Right atrium auricular region (tissue), 2 donors: ENCODE measurements at regions not wholly inside any gene's neighbourhood (a gene's known extent, or its start where the extent isn't known, plus 50 kb on each side); places are given as distances from the start of the nearest gene placed in this dataset.

Experiments used
- DNase-seq: peaks from one replicate; pipeline ENCODE4 v3.0.0-alpha.2; 2019; ENCODE audit warnings: low spot score
- H3K27ac ChIP-seq, 2 donors: fragments of 200-600 bp; sonication (generic); 1 replicate in 1 of 2; 2 replicates in 1 of 2; pipeline ENCODE4 v1.5.1; 2016 to 2019
- H3K27me3 ChIP-seq, 2 donors: fragments of 200-600 bp; sonication (generic); one replicate each; pipeline versions ENCODE4 v1.5.1 to v1.6.0; 2017 to 2019
- H3K36me3 ChIP-seq: fragments of 200-600 bp; sonication (generic); one replicate; pipeline ENCODE4 v1.5.1; 2016
- H3K4me1 ChIP-seq, 2 donors: fragments of 200-600 bp; sonication (generic); one replicate each; pipeline versions ENCODE4 v1.5.1 to v1.6.0; 2017 to 2019
- H3K4me3 ChIP-seq, 2 donors: fragments of 200-600 bp; sonication (generic); 1 replicate in 1 of 2; 2 replicates in 1 of 2; pipeline ENCODE4 v1.5.1; 2017 to 2019; ENCODE audit warnings: mild to moderate bottlenecking in 1 of 2, moderate library complexity in 1 of 2
- H3K9me3 ChIP-seq, 2 donors: fragments of 200-600 bp; sonication (generic); one replicate each; pipeline ENCODE4 v1.5.1; 2019
- TF ChIP-seq, protein P1 (sequence below), 2 donors: fragments of 200-600 bp; sonication (generic); IDR thresholded peaks; one replicate each; pipeline ENCODE4 v1.5.1; 2019; ENCODE audit warnings: antibody characterized with exemption in 2 of 2

GRCh38 chr17:62891659-62892058 lies 74.4 kb upstream of the TANC2 start:
- no peak overlapping the region for H3K27ac ChIP-seq
- no peaks in the 10 kb centered on the region for H3K9me3 ChIP-seq
- no peak for DNase-seq
- peaks cover 0 to 15% of the 10 kb centered on the region in 2 donors for H3K4me1 ChIP-seq
- H3K4me3 ChIP-seq: no peak overlapping the region
- TF ChIP-seq, protein P1, sequence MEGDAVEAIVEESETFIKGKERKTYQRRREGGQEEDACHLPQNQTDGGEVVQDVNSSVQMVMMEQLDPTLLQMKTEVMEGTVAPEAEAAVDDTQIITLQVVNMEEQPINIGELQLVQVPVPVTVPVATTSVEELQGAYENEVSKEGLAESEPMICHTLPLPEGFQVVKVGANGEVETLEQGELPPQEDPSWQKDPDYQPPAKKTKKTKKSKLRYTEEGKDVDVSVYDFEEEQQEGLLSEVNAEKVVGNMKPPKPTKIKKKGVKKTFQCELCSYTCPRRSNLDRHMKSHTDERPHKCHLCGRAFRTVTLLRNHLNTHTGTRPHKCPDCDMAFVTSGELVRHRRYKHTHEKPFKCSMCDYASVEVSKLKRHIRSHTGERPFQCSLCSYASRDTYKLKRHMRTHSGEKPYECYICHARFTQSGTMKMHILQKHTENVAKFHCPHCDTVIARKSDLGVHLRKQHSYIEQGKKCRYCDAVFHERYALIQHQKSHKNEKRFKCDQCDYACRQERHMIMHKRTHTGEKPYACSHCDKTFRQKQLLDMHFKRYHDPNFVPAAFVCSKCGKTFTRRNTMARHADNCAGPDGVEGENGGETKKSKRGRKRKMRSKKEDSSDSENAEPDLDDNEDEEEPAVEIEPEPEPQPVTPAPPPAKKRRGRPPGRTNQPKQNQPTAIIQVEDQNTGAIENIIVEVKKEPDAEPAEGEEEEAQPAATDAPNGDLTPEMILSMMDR (IDR thresholded peaks at IDR 0.05): no peak
- H3K27me3 ChIP-seq: no peaks in the 10 kb centered on the region
- no peaks in the 10 kb centered on the region for H3K36me3 ChIP-seq

- no peak for DNase-seq
- Histone ChIP-seq H3K36me3 (no peaks in the 10 kb centered on the region), H3K27me3 (no peaks in the 10 kb centered on the region), H3K27ac (no peak overlapping the region), H3K4me3 (no peak overlapping the region), H3K4me1 (peaks cover 0 to 15% of the 10 kb centered on the region in 2 donors), H3K9me3 (no peaks in the 10 kb centered on the region)
- TF ChIP-seq, protein P1 (IDR thresholded peaks at IDR 0.05): no peak
Observed at GRCh38 chr17:62888765-62889164, 77.3 kb upstream of the TANC2 start.

DNA sequence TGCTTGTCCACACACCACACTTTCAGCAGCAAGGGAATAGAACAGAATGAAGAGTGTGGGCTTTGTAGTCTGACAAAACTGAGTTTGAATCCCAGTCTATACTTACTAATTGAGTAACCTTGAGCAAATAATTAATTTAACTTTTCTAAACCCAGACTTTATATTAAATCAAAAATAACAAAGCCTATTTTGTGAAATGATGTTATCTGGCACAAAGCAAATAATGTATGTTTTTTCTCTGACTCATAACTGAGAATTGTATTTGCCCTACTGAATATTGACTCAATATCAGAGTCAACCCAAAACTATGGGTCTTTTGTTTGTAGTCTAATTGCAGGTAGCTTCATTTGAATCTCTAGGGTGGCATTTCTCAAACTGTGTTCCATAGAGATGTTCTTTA lies 77.9 kb upstream of the TANC2 start:
- H3K9me3 ChIP-seq: no peaks in the 10 kb centered on the region
- DNase-seq: no peak
- no peak overlapping the region for H3K4me3 ChIP-seq
- TF ChIP-seq, protein P1 (IDR thresholded peaks at IDR 0.05): no peak
- no peak overlapping the region for H3K27ac ChIP-seq
- no peaks in the 10 kb centered on the region for H3K27me3 ChIP-seq
- peaks cover 0 to 14% of the 10 kb centered on the region in 2 donors for H3K4me1 ChIP-seq
- no peaks in the 10 kb centered on the region for H3K36me3 ChIP-seq

DNA sequence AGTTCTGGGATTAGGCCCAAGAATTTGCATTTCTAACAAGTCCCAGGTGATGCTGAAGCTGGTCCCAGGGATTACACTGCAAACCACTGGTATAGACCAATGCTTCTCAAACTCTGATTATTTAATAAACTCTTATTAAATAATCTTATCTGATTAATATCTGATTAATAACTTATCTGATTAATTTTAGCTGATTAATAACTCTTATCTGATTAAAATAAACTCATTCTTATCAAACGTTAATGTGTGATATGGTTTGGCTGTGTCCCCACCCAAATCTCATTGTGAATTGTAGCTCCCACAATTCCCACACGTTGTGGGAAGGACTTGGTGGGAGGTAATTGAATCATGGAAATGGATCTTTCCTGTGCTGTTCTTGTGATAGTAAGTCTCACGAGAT lies 78.6 kb upstream of the TANC2 start:
- Histone ChIP-seq H3K4me1 (peaks cover 0 to 6% of the 10 kb centered on the region in 2 donors), H3K9me3 (no peaks in the 10 kb centered on the region), H3K36me3 (no peaks in the 10 kb centered on the region), H3K4me3 (no peak overlapping the region), H3K27me3 (no peaks in the 10 kb centered on the region), H3K27ac (no peak overlapping the region)
- no peak for DNase-seq
- TF ChIP-seq, protein P1 (IDR thresholded peaks at IDR 0.05): no peak

DNA sequence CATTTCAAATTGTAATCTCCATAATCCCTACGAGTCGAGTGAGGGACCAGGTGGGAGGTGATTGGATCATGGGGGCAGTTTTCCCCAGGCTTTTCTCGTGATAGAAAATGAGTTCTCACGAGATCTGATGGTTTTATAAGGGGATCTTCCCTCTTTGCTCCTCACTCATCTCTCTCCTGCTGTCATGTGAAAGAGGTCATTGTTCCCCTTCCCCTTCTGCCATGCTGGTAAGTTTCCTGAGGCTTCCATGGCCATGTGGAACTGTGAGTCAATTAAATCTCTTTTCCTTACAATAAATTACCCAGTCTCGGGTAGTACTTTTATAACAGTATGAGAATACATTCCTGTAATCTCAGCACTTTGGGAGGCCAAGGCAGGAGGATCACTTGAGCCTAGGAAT lies 76.7 kb upstream of the MARCHF10 start:
- Histone ChIP-seq H3K27ac (no peak overlapping the region), H3K36me3 (no peaks in the 10 kb centered on the region), H3K4me1 (no peaks in the 10 kb centered on the region), H3K27me3 (no peaks in the 10 kb centered on the region), H3K4me3 (no peak overlapping the region), H3K9me3 (no peaks in the 10 kb centered on the region)
- TF ChIP-seq, protein P1 (IDR thresholded peaks at IDR 0.05): no peak
- peak; percentile 26 for DNase-seq

- no peak overlapping the region for H3K27ac ChIP-seq
- H3K36me3 ChIP-seq: no peaks in the 10 kb centered on the region
- H3K4me1 ChIP-seq: no peaks in the 10 kb centered on the region
- no peaks in the 10 kb centered on the region for H3K9me3 ChIP-seq
- TF ChIP-seq, protein P1 (IDR thresholded peaks at IDR 0.05): no peak
- no peak overlapping the region for H3K4me3 ChIP-seq
- no peak for DNase-seq
- H3K27me3 ChIP-seq: no peaks in the 10 kb centered on the region
Observed at GRCh38 chr17:62882878-62883277, 74.8 kb upstream of the MARCHF10 start.
